ENCODE measurements at regions not wholly inside any gene's neighbourhood (a gene's known extent, or its start where the extent isn't known, plus 50 kb on each side); places are given as distances from the start of the nearest gene placed in this dataset.

- no peaks in the 10 kb centered on the region for H3K27me3 ChIP-seq
- H3K4me1 ChIP-seq = peaks cover 0 to 49% (median 23%) of the 10 kb centered on the region in 4 donors
- H3K9me3 ChIP-seq = no peaks in the 10 kb centered on the region
- peak; percentile 86 to 92 for DNase-seq
- intact Hi-C loops (cut with DNase I; ENCODE audit: low total_unique reads) = no loop called here
- TF ChIP-seq POLR2AphosphoS5 (IDR thresholded peaks at IDR 0.05) = peak; percentile 12 to 93 (median 89)
- TF ChIP-seq POLR2A (IDR thresholded peaks at IDR 0.05) = no peak
- peak overlapping the region in 4 of 5 donors; percentile 48 to 65 (median 62) for H3K27ac ChIP-seq
- H3K36me3 ChIP-seq = no peaks in the 10 kb centered on the region
- H3K4me3 ChIP-seq = no peak overlapping the region
- 25 to 67% (median 42%) methylated on average over 6 of the region's 6 CpGs for WGBS, 5 donors
Observed at GRCh38 chr4:31089815-31090214, 369.6 kb downstream of the PCDH7 start.

- WGBS, 5 donors = 68 to 73% (median 71%) methylated on average over 2 of the region's 2 CpGs
- intact Hi-C loops (cut with DNase I; ENCODE audit: low total_unique reads) = no loop called here
- H3K9me3 ChIP-seq = no peaks in the 10 kb centered on the region
- H3K4me3 ChIP-seq = no peak overlapping the region
- TF ChIP-seq EP300 (IDR thresholded peaks at IDR 0.05) = no peak
- TF ChIP-seq CTCF (IDR thresholded peaks at IDR 0.05) = no peak
- TF ChIP-seq POLR2AphosphoS5 (IDR thresholded peaks at IDR 0.05) = no peak
- no peak for TF ChIP-seq POLR2A (IDR thresholded peaks at IDR 0.05)
- H3K4me1 ChIP-seq = peaks cover 0 to 10% (median 6%) of the 10 kb centered on the region in 4 donors
- no peak for DNase-seq
- no peak overlapping the region for H3K27ac ChIP-seq
- H3K36me3 ChIP-seq = no peaks in the 10 kb centered on the region
- H3K27me3 ChIP-seq = no peaks in the 10 kb centered on the region
Observed at GRCh38 chr4:31094474-31094873, 374.3 kb downstream of the PCDH7 start.

GRCh38 chr4:31097999-31098398 is 377.8 kb downstream of the PCDH7 start:
- H3K4me3 ChIP-seq = no peak overlapping the region
- H3K4me1 ChIP-seq = peaks cover 0 to 20% (median 3%) of the 10 kb centered on the region in 4 donors
- no peaks in the 10 kb centered on the region for H3K27me3 ChIP-seq
- H3K9me3 ChIP-seq = no peaks in the 10 kb centered on the region
- 58 to 88% (median 75%) methylated on average over 6 of the region's 6 CpGs for WGBS, 5 donors
- no peak for DNase-seq
- TF ChIP-seq EP300 (IDR thresholded peaks at IDR 0.05) (no peak), POLR2AphosphoS5 (IDR thresholded peaks at IDR 0.05) (no peak), POLR2A (IDR thresholded peaks at IDR 0.05) (no peak), CTCF (IDR thresholded peaks at IDR 0.05) (no peak)
- intact Hi-C loops (cut with DNase I; ENCODE audit: low total_unique reads) = no loop called here
- no peak overlapping the region for H3K27ac ChIP-seq
- no peaks in the 10 kb centered on the region for H3K36me3 ChIP-seq

DNA sequence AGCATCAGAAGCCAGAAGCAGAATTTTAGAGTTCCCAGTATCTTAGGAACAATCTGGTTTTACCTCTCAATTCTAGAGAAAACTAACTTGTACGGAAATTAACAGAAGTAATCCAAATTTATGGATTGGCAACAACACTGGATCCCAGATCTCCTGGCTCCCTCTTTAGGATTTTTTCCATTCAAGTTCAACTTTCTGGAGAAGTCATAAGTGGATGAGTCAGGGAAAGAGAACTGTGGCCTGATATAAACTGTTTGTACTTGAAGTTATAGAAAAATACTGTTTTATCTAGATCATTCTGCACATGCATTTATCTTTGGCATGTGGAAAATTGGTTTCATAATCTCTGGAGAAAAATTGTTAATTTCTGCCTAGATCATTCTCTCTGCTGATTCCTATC is 380.4 kb downstream of the PCDH7 start:
- intact Hi-C loops (cut with DNase I; ENCODE audit: low total_unique reads) = no loop called here
- DNase-seq = no peak
- Histone ChIP-seq H3K9me3 (no peaks in the 10 kb centered on the region), H3K4me3 (no peak overlapping the region), H3K27ac (peak overlapping the region in 2 of 5 donors; percentile 2 to 13), H3K36me3 (no peaks in the 10 kb centered on the region), H3K27me3 (no peaks in the 10 kb centered on the region), H3K4me1 (peaks cover 0 to 35% (median 9%) of the 10 kb centered on the region in 4 donors)
- 63 to 86% (median 79%) methylated on average over 1 of the region's 1 CpG for WGBS, 5 donors
- TF ChIP-seq EP300 (IDR thresholded peaks at IDR 0.05) = no peak
- TF ChIP-seq POLR2A (IDR thresholded peaks at IDR 0.05) = no peak
- TF ChIP-seq CTCF (IDR thresholded peaks at IDR 0.05) = no peak
- TF ChIP-seq POLR2AphosphoS5 (IDR thresholded peaks at IDR 0.05) = no peak

DNA sequence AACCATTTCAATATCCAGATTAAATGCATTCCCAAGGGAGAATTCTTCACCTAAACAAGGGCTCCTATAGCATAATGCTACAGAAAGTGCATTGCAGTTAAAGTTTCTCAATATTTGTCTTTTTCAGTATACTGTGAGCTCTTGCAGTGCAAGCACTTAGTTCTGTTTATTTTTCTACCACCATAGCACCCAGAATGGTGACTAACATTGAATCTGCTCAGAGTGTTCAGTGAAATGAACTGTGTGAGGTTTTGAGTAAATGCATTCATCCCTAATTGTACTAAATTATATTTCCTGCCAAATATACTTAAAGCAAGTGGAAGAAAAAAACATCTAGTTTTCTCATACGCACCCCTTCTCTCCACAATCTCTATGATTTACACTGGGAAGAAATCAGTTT is 383.9 kb downstream of the PCDH7 start:
- DNase-seq = peak in 1 of 2 donors; percentile 56
- TF ChIP-seq EP300 (IDR thresholded peaks at IDR 0.05) (no peak), POLR2AphosphoS5 (IDR thresholded peaks at IDR 0.05) (no peak), POLR2A (IDR thresholded peaks at IDR 0.05) (no peak), CTCF (IDR thresholded peaks at IDR 0.05) (no peak)
- Histone ChIP-seq H3K4me3 (no peak overlapping the region), H3K9me3 (no peaks in the 10 kb centered on the region), H3K27ac (peak overlapping the region in 2 of 5 donors; percentile 16 to 19), H3K36me3 (no peaks in the 10 kb centered on the region), H3K4me1 (peaks cover 0 to 35% (median 9%) of the 10 kb centered on the region in 4 donors), H3K27me3 (no peaks in the 10 kb centered on the region)
- intact Hi-C loops (cut with DNase I; ENCODE audit: low total_unique reads) = no loop called here
- WGBS, 5 donors = 20 to 48% (median 31%) methylated on average over 1 of the region's 1 CpG

Data from stomach (tissue), 8 donors.